DMS153 treated with DMSO at 0.1 percent for 48 hours (cell line): ENCODE measurements at regions not wholly inside any gene's neighbourhood (a gene's known extent, or its start where the extent isn't known, plus 50 kb on each side); places are given as distances from the start of the nearest gene placed in this dataset.

Source experiments
- DNase-seq: peaks from one replicate; lab custom pipeline; 2025; ENCODE audit not compliant: unreplicated experiment; lab: John Stamatoyannopoulos, UW

DNA sequence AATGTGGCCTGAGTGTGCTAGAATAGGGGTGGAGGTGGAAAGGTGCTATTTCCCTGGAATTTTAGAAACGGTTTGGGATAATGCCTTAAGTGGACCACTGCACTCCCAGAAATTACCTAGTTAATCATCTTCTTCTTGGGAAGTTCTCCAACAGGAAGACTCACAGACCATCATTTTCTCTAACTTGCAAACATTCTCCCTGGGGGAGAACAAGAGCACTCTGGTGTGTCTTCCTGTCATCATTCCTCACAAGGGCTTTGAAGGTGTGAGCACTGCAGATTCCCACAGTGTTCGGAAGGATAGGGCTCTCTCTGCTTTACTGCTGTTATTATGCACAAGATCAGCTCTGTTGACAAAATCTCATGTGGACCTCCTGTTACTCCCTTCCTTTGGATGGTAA is 54.9 kb upstream of the TSPAN2 start:
- no peak for DNase-seq

- no peak for DNase-seq
Measured at GRCh38 chr1:115142616-115143015, 53.3 kb upstream of the TSPAN2 start.

- no peak for DNase-seq
Measured at GRCh38 chr1:115141145-115141454, 51.8 kb upstream of the TSPAN2 start.

DNA sequence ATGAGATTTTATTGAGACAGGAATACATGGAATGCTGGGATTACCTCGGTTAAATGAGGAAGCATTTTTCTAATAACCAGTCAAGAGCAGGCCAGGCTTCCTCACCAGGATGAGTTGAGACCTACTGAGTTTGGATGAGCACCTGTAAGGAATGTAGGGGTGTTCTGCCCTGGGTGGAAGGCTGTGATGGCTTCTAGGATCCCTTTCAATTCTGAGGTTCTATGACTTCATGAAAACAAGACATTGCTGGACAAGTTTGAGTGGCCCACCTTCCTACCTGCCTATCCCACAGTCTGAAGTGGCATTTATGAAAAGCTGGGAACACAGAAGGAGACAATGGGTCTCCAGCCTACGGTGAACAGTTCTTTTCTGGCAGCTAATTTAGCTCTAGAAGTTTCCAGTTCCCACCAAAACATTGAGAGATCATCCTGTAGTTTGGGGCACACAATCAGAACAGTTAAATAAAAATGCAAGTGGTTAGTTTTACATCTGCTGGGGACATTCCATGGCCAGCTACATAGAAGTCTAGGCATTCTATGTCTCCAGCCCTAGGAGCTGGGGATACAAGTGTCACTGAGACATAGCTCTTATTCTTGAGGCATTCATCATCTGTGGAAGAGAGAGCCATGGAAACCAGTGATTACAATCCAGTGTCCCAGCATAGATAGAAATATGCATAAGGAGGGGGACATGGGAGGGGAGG is 51.3 kb upstream of the TSPAN2 start:
- no peak for DNase-seq

DNA sequence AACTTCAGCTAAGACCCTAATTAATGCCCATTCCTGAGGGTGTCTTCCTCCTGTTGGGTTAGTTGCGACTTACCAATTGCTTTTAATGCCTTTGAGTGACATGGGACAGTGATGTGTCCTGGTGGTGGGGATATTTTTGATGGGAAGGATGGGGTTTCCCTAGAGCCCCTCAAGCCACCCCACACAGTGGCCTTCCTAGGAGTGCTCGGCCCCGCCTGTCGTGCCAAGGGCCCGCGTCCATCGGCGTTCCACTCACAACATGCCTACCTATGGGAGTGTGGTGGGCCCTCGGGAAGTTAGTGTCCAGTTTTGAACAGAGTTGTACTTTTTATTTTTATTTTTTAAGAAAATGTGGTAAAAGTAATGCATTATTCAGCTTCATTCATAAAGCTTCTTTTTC is 50.1 kb upstream of the TSPAN2 start:
- DNase-seq: no peak
